Stimulated activated naive B cell treated with anti-CD40 and anti-IgM and Interleukin-4, amounts not matched to agents 10 μg/mL and 1 μg/mL and 100 μg/mL, for 72 hours (primary cell): ENCODE measurements at regions not wholly inside any gene's neighbourhood (a gene's known extent, or its start where the extent isn't known, plus 50 kb on each side); places are given as distances from the start of the nearest gene placed in this dataset.

Experiments used
- ATAC-seq, 2 donors: fragments of 150-1000 bp; cut with Tn5 transposase; replicated peaks; 2 replicates each; pipeline ENCODE4 v1.10.0; 2021; ENCODE audit warnings: moderate library complexity in 1 of 2
- DNase-seq: peaks from one replicate; pipeline ENCODE4 v3.0.0; 2021
- H3K27ac Mint-ChIP-seq: one replicate; pipeline ENCODE4 v1.8.0; 2022; ENCODE audit warnings: mild to moderate bottlenecking, mixed read lengths
- H3K27me3 Mint-ChIP-seq, 2 donors: one replicate each; pipeline ENCODE4 v1.8.0; 2022; ENCODE audit warnings: mixed read lengths in 2 of 2
- H3K36me3 Mint-ChIP-seq, 2 donors: one replicate each; pipeline ENCODE4 v1.8.0; 2022; ENCODE audit warnings: mixed read lengths in 2 of 2, mild to moderate bottlenecking in 1 of 2
- H3K4me1 Mint-ChIP-seq, 2 donors: one replicate each; pipeline ENCODE4 v1.8.0; 2022; ENCODE audit warnings: mixed read lengths in 2 of 2, mild to moderate bottlenecking in 1 of 2
- H3K4me3 Mint-ChIP-seq, 2 donors: one replicate each; pipeline ENCODE4 v1.8.0; 2022; ENCODE audit warnings: mild to moderate bottlenecking in 2 of 2, mixed read lengths in 2 of 2, moderate library complexity in 1 of 2
- H3K9me3 Mint-ChIP-seq, 2 donors: one replicate each; pipeline ENCODE4 v1.8.0; 2022; ENCODE audit warnings: mixed read lengths in 2 of 2, mild to moderate bottlenecking in 1 of 2

DNA sequence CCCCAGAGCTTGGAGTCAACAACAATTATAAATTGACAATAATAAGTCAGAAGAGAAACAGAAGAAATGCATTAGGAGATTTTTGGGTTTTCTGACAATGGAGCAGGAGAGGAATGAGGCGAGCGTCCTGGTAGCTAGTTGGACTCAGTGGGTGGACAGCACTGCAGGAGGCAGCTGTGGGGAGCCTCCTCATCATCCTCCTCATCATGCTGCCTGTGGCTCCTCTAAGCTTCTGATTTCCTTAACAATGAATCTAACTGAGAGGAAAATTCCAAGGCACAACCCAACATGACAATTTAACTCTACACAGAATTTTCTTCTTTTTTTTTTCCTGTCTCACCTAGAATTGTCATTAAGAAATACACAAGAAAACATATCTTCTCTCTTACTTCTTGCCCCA lies 357.1 kb upstream of the NOCT start:
- no peaks in the 10 kb centered on the region for H3K36me3 Mint-ChIP-seq
- no peak overlapping the region for H3K27ac Mint-ChIP-seq
- no peak for ATAC-seq

DNA sequence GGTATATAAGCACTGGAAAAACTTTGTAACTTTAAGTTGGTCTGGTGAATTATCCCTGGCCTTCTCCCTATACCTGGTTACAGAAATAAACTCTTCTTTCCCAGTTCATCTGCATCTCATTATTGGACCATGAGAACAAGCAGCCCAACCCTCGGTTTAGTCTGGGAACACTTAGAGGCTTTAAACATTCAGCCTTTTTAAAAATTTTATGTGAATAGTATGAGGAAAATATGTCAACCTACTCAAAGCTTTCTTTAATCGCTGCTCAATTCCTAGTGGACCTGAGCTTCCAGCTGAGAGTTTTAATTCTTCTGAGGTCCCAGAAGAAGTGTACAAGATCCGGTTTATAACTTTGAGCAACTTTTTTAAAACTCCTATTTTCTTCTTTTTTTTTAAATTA lies 358.6 kb upstream of the NOCT start:
- Mint-ChIP-seq H3K9me3 (peaks cover 0 to 2% of the 10 kb centered on the region in 2 donors), H3K4me3 (no peak overlapping the region), H3K27me3 (peaks cover 0 to 6% of the 10 kb centered on the region in 2 donors), H3K27ac (no peak overlapping the region), H3K36me3 (no peaks in the 10 kb centered on the region), H3K4me1 (no peaks in the 10 kb centered on the region)
- DNase-seq (no peak), ATAC-seq (no peak)

More for the DNA sequence above, 357.1 kb upstream of the NOCT start:
- no peak for DNase-seq
- no peaks in the 10 kb centered on the region for H3K4me1 Mint-ChIP-seq
- H3K4me3 Mint-ChIP-seq, result no peak overlapping the region
- no peaks in the 10 kb centered on the region for H3K9me3 Mint-ChIP-seq
- H3K27me3 Mint-ChIP-seq, result peaks cover 0 to 6% of the 10 kb centered on the region in 2 donors

DNA sequence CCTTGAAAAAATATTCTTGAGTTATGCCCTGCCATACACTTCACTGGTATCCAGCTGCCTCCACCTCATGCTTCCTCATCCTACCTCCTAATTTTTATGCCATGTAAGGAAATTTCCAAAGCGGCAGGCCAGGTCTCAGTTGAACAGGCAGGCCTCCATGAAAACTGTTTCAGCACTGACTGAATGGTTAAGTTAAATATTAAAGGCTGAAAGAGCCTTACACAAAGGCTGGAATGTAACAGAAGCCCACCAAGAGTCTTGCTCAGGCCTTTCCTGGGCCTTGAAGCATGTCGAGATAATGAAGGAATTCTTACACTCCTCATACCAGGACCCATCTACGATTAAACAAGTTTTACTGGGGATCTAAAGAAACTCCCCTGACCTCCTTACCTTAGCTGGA lies 359.6 kb upstream of the NOCT start:
- ATAC-seq (no peak), DNase-seq (no peak)
- Mint-ChIP-seq H3K9me3 (peaks cover 0 to 2% of the 10 kb centered on the region in 2 donors), H3K36me3 (no peaks in the 10 kb centered on the region), H3K27me3 (peaks cover 0 to 6% of the 10 kb centered on the region in 2 donors), H3K27ac (no peak overlapping the region), H3K4me3 (no peak overlapping the region), H3K4me1 (no peaks in the 10 kb centered on the region)

DNA sequence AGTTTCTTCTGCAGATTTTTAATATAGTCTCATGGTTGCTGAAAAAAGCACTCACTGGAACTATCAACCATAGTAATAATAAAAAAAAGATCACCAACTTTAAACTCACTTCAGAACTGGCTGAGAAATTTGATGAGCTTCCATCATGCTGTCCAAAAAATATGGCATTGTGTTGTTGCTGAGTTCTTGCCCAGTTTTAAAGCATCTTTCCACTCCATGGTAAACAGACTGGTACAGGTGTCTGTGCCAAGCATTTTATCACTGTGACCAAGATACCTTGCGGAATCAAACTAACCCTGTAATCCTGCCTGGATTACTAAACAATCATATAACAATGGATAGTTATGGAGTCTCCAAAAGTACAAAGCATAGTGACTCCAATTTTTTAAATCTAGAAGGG lies 360.3 kb upstream of the NOCT start:
- DNase-seq (no peak), ATAC-seq (no peak)
- H3K4me1 Mint-ChIP-seq, result no peaks in the 10 kb centered on the region
- H3K9me3 Mint-ChIP-seq, result peaks cover 0 to 2% of the 10 kb centered on the region in 2 donors
- H3K36me3 Mint-ChIP-seq, result no peaks in the 10 kb centered on the region
- peaks cover 0 to 6% of the 10 kb centered on the region in 2 donors for H3K27me3 Mint-ChIP-seq
- no peak overlapping the region for H3K4me3 Mint-ChIP-seq
- H3K27ac Mint-ChIP-seq, result no peak overlapping the region

DNA sequence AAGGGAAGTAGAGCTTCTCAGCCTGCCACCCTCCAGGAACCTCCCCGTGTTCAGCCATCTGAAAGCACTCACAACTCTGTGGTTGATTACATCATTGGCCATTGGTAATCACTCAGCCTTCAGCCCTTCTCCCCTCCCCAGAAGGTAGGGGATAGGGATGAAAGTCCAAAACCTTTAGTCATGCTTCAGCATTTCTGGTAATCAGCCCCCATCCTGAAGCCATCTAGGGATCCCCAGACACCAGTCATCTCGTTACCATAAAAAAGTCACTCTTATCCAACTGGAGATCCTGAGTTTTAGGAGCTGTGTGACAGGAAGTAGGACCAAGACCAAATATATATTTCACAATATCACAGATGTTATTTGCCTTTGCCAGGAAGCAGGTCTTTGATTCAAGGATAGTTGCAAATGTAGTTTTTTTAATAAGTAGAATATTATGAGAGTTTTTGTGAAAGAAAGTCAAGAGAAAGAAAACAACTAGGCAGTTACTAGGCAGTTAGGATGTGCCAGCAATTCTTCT lies 364.6 kb upstream of the NOCT start:
- DNase-seq (no peak), ATAC-seq (no peak)
- no peak overlapping the region for H3K27ac Mint-ChIP-seq
- H3K4me3 Mint-ChIP-seq, result no peak overlapping the region
- peaks cover 0 to 2% of the 10 kb centered on the region in 2 donors for H3K9me3 Mint-ChIP-seq
- no peaks in the 10 kb centered on the region for H3K36me3 Mint-ChIP-seq
- peaks cover 0 to 3% of the 10 kb centered on the region in 2 donors for H3K27me3 Mint-ChIP-seq
- H3K4me1 Mint-ChIP-seq, result no peaks in the 10 kb centered on the region

DNA sequence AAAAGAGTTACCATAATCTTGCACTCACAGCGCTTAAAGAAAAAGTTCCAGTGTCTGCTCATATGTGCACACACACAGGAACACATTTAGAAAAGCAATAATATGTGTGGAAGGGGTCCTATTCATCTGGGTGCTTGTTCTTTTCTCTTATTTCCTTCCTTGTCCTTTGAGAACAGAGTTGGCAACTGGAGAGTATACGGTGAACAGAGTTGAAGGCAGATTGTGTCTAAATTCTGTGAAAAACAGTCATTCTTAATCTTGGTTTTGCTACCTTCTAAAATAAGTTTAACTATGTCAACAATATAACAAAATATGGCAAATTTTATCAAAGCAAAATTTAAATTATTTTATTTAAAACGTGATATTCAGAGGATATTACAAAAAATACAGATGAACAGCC lies 365.1 kb upstream of the NOCT start:
- no peak overlapping the region for H3K27ac Mint-ChIP-seq
- no peak for DNase-seq
- no peaks in the 10 kb centered on the region for H3K36me3 Mint-ChIP-seq
- H3K4me1 Mint-ChIP-seq, result no peaks in the 10 kb centered on the region
- no peak for ATAC-seq
- no peak overlapping the region for H3K4me3 Mint-ChIP-seq
- H3K27me3 Mint-ChIP-seq, result peaks cover 0 to 6% of the 10 kb centered on the region in 2 donors
- peaks cover 0 to 2% of the 10 kb centered on the region in 2 donors for H3K9me3 Mint-ChIP-seq

DNA sequence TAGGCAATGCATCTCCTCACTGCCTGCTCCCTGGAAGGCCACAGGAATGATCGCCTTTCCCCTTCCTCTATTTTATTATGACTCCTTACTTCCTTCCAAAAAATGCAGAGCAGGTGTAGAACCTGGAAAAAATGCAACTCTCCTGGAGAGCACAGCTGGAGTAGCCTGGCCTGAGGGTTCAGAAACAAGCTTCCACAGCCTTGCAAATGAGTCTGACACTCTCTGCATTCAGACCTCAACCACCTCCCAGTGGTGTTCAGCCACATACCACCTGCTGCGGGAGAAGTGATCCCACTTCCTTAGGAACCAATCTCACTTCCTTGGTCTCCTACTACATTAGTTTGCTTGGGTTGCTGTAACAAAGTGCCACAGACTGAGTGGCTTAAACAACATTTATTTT lies 368.1 kb upstream of the NOCT start:
- Mint-ChIP-seq H3K4me3 (no peak overlapping the region), H3K27me3 (peaks cover 0 to 6% of the 10 kb centered on the region in 2 donors), H3K4me1 (no peaks in the 10 kb centered on the region), H3K9me3 (peaks cover 0 to 2% of the 10 kb centered on the region in 2 donors), H3K27ac (no peak overlapping the region), H3K36me3 (no peaks in the 10 kb centered on the region)
- ATAC-seq (no peak), DNase-seq (no peak)

DNA sequence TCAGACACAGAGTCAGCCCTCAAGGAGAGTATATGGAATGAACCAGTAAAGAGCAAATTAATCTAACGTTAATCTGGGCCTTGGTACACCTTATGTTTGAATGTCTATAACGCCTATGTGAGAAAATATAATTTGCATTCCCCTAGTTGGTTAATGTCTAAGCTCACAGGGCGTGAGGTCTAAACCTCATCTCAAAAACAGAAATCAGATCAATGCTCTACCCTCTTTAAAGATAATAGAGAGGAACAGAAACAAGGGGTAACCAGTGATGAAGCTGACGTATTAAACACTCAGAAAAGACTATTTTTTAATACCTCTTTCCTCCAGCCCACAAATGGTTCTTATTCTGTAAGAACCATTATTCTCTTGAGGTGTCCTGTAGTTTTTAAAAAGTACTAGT lies 369.2 kb upstream of the NOCT start:
- Mint-ChIP-seq H3K27ac (no peak overlapping the region), H3K9me3 (no peaks in the 10 kb centered on the region), H3K4me1 (no peaks in the 10 kb centered on the region), H3K36me3 (no peaks in the 10 kb centered on the region), H3K4me3 (no peak overlapping the region), H3K27me3 (peaks cover 0 to 10% of the 10 kb centered on the region in 2 donors)
- ATAC-seq (no peak), DNase-seq (no peak)

DNA sequence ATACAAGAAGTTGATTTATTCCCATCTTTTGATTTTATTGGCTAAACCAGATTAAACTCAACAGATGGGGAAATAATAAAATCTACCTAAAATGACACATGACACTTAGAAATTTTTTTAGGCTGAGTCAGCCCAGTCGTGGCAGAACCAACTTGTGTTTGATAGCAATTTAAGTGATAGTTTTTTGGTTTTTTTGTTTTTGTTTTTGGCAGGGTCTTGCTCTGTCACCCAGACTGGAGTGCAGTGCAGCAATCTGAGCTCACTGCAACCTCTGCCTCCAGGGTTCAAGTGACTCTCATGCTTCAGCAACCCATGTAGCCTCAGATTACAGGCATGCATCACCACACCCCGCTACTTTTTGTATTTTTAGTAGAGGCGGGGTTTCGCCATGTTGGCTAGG lies 370.3 kb upstream of the NOCT start:
- DNase-seq, result no peak
- H3K36me3 Mint-ChIP-seq, result no peaks in the 10 kb centered on the region

DNA sequence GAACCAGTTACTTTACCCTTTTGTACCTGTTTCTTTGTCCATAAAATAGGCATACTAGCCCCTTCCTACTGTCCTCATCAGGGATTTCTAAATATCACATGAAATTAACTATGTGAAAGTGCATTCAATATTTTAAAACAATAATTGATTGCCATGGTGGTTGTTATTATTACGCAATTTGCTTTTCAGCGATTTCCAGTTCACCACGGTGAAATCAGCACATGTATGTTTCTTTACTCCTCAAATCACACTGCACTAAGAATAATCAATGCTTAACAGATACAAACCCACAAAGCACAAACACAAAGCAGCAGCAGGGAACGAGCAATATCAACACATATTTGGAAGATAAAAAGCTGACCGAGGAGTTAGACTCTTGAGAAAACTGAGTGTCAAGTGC lies 371.3 kb upstream of the NOCT start:
- Mint-ChIP-seq H3K4me3 (no peak overlapping the region), H3K9me3 (peaks cover 3% of the 10 kb centered on the region in 2 donors), H3K36me3 (no peaks in the 10 kb centered on the region), H3K4me1 (no peaks in the 10 kb centered on the region), H3K27ac (no peak overlapping the region), H3K27me3 (peaks cover 4 to 17% of the 10 kb centered on the region in 2 donors)
- DNase-seq (no peak), ATAC-seq (no peak)

More for the DNA sequence above, 370.3 kb upstream of the NOCT start:
- Mint-ChIP-seq H3K27me3 (peaks cover 4 to 17% of the 10 kb centered on the region in 2 donors), H3K27ac (no peak overlapping the region), H3K4me1 (no peaks in the 10 kb centered on the region), H3K9me3 (peaks cover 3% of the 10 kb centered on the region in 2 donors), H3K4me3 (no peak overlapping the region)
- ATAC-seq, result no peak

DNA sequence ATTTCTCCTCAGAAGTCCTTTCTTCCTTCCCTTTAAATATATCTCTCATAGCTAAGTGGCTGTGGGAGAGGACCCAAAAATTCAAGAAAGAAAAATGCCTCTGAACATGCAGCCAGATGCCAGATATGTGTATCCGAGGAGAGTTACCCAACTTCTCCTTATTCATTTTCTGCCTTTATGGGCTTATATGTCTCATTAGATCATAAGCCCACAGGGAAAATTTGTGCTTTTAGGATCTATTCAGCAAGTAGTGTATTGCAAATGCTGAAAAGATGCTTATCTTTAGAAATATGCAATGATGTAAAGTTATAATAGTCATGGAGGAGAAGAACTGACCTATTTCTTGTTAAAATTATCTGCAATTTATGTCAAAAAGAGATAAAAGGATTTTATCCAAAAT lies 371.8 kb upstream of the NOCT start:
- peaks cover 4 to 17% of the 10 kb centered on the region in 2 donors for H3K27me3 Mint-ChIP-seq
- no peaks in the 10 kb centered on the region for H3K4me1 Mint-ChIP-seq
- no peaks in the 10 kb centered on the region for H3K36me3 Mint-ChIP-seq
- DNase-seq (no peak), ATAC-seq (no peak)
- no peak overlapping the region for H3K4me3 Mint-ChIP-seq
- H3K27ac Mint-ChIP-seq, result no peak overlapping the region
- peaks cover 3% of the 10 kb centered on the region in 2 donors for H3K9me3 Mint-ChIP-seq

DNA sequence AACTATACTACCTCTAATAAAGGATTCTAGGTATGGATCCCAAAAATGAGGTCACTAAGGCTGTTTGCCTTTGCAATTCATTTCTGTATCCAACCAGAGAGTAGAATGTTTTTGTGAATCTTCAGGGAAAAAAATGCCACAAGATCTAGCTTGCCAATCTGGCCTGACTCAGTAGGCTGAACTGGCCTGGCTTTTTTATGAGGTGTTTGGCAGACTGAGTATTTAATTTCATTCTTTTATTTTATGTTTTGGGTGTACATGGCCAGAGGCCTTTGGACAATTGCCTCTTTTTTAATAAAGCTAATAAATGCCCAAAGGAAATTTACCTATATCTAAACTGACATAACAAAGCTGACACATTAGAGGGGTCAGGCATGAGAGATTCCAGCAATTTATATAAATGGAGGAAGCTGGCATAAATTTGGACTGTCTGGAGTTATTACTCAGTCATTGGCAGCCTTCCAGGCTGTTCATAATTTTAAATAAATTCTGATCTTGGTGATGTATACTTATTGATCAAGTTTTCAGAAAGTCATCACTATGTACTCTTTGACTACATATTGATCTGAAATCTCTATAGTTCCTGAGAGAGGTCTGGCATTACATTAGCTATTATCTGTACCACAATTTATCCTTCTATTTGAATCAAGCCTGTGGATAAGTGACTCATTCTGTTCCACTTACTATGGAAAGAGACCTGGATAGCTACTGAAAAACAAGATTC lies 376.4 kb upstream of the NOCT start:
- no peaks in the 10 kb centered on the region for H3K36me3 Mint-ChIP-seq
- H3K27ac Mint-ChIP-seq, result no peak overlapping the region
- no peak overlapping the region for H3K4me3 Mint-ChIP-seq
- DNase-seq, result no peak
- no peaks in the 10 kb centered on the region for H3K4me1 Mint-ChIP-seq
- H3K27me3 Mint-ChIP-seq, result peaks cover 4 to 20% of the 10 kb centered on the region in 2 donors
- no peak for ATAC-seq
- peaks cover 3% of the 10 kb centered on the region in 2 donors for H3K9me3 Mint-ChIP-seq

DNA sequence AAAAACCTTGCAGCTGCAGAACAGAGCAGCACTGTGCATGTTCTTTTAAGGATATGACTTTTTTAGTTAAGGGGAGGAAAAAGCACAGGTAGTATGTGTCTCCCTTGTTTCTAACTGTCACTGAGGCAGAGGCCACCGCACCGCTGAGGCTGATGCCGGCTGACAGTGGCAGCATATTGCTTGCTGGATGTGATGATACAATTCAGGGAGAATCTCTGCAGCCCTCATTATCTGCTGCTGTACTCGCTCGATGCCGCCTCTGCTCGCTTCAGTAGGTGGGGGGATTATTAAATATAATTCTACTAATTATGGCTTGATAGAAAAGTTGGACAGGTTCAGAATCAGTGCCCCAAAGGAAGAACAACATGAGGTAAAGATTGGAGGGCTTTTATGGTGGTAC lies 378.8 kb upstream of the NOCT start:
- no peak overlapping the region for H3K4me3 Mint-ChIP-seq
- DNase-seq (no peak), ATAC-seq (no peak)
- H3K27ac Mint-ChIP-seq, result no peak overlapping the region
- no peaks in the 10 kb centered on the region for H3K4me1 Mint-ChIP-seq
- peaks cover 3 to 5% of the 10 kb centered on the region in 2 donors for H3K9me3 Mint-ChIP-seq
- no peaks in the 10 kb centered on the region for H3K36me3 Mint-ChIP-seq
- peaks cover 4 to 25% of the 10 kb centered on the region in 2 donors for H3K27me3 Mint-ChIP-seq

DNA sequence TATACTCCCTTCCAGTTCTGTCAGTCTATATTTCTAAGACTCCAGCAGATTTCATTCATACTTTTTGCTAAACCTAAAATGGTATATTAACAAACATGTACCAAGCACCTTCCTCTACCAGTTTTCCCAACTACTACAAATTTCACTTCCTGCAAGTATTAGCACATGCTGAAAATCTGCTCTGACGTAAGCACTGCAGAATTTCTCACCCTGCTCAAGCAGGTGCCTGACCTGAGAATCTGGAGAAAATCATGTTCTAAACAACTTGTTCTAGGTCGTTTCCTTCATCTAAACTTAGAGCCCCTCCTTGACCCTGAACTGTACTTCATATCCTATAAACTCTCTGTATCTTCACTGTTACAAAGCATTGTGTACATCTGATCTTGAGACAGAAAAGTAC lies 380.7 kb upstream of the NOCT start:
- Mint-ChIP-seq H3K4me1 (no peaks in the 10 kb centered on the region), H3K27ac (no peak overlapping the region), H3K9me3 (peaks cover 0 to 2% of the 10 kb centered on the region in 2 donors), H3K36me3 (no peaks in the 10 kb centered on the region), H3K27me3 (peaks cover 0 to 14% of the 10 kb centered on the region in 2 donors), H3K4me3 (no peak overlapping the region)
- ATAC-seq (no peak), DNase-seq (no peak)

DNA sequence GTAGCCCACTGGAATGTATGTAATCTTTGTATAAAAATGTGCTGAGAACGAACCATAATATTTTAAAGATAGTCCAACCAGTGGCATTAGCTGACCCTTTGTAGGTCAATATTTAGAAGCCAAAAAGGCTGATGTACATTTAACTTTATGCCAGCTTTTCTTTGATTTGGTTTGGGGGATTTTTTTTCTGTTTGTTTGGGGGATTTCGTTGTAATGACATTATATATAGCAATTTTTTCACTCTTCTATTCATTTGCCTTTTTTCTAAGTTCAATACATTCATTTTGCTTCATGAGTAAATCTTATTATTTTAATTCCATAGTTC lies 382.0 kb upstream of the NOCT start:
- Mint-ChIP-seq H3K9me3 (peaks cover 0 to 2% of the 10 kb centered on the region in 2 donors), H3K4me3 (no peak overlapping the region), H3K27me3 (peaks cover 0 to 14% of the 10 kb centered on the region in 2 donors), H3K36me3 (no peaks in the 10 kb centered on the region), H3K27ac (no peak overlapping the region), H3K4me1 (no peaks in the 10 kb centered on the region)
- DNase-seq (no peak), ATAC-seq (no peak)
